ELR (cell line): ENCODE measurements at regions not wholly inside any gene's neighbourhood (a gene's known extent, or its start where the extent isn't known, plus 50 kb on each side); places are given as distances from the start of the nearest gene placed in this dataset.
"Not testable (repeated sequence)": the region's sequence is repeated elsewhere in the genome, so short reads cannot be mapped to it uniquely, and the experiment has no call there.

ENCODE experiments used
- DNase-seq: peaks from one replicate; pipeline ENCODE4 v3.0.0-alpha.2; 2015; ENCODE audit warnings: low read depth

- not testable (repeated sequence) for DNase-seq
These were observed 115.6 kb upstream of the MBNL1 start for GRCh38 chr3:152153115-152153514.

GRCh38 chr3:152155246-152156020 is 113.3 kb upstream of the MBNL1 start:
- DNase-seq, result no peak

DNA sequence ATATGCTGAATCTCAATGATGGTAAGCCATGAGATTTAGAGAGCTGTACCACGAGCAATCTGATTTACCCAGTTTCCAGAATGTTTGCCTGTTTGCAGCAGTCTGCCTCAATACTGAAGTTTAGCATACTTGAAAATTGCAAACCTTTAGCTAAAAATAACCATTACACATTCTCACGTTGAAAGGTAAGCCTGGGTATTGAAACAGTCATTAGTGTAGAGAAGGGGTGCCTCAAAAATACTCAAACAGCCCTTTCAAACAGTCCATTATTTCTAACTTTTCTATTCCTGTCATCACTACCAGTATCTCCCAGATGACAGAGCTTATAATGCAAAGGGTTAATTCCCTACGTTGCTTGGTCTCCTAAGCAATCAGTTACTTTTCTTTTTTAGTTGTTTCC is 111.8 kb upstream of the MBNL1 start:
- no peak for DNase-seq

DNA sequence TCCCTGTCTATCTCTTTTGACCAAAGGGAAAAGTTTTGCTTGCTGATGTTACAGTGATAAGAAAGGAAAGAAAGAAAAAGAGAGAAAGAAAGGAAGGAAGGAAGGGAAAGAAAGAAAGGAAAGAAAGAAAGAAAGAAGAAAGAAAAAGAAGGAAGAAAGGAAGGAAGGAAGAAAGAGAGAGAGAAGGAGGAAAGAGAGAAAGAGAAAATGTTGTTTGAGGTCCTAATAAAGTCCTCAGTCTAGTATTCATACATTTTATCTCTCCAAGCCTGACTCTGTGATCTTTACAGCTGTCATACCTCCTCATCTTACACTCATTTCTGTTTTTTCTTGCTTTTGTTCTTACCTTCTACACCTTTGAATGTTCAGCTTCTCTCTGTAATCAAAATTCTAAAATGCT is 111.4 kb upstream of the MBNL1 start:
- DNase-seq, result no peak

GRCh38 chr3:152159328-152159727 is 109.4 kb upstream of the MBNL1 start:
- peak; percentile 88 for DNase-seq

DNA sequence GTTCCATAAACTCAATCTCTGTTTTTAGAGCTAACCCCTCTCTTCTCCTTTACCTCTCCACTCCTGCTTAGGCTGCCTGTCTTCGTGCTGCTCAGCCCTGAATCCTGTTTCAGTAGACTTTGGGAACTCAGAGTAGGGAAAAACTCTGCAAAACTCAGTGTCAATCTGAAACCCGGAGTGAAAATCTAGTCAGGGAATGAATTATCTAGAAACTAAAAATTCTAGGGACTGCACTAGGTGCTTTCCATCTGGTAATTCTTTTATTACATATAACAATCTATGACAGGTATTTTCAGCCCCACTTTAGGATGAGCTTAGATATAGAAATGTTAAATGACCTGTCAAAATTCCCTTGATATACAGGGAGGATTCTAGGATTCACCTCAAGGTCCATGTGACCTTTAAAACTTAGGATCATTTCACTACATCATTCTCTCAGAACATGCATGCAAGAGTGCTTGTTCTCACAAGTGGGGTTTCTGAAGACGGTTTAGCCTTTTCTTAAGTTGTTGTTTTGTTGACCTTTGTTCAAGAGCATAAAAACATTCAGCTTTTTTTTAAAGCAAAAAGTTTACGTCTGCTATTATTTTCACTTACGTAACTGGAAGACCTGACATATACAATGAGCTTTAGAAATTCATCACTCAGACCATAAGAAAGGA is 108.2 kb upstream of the MBNL1 start:
- DNase-seq, result no peak

DNA sequence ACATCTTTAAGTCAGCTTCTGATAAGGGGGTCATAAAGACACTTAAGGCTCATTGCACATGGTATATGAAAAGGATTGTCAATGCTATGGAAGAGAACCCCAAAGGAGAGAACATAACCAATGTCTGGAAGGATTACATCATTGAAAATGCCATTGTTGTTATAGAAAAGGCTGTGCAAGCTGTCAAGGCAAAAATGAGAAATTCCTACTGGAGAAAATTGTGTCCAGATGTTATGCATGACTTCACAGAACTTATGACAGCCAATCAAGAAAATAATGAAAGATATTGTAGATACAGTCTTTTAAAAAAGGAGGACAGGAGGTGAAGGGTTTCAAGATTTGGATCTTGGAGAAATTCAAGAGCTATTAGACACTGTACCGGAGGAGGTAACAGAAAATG is 96.3 kb upstream of the MBNL1 start:
- no peak for DNase-seq

DNA sequence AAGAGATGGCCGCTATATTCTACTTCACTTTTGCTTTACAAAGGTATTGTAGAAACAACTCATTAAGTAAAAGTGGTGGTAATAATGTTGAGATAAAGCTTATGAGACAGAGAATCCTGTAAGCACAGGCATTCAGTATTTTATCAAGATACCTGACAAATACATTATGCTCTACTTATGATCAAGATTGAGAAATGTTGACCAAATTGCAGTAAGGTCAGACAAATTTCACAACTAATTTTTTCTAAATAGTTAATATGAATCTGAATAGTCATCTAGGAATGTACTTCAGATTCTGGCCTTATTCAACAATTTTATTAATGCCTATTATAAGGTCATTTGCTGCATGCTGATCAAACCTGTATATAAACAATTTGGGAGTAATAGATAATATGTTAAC is 95.1 kb upstream of the MBNL1 start:
- DNase-seq, result no peak

GRCh38 chr3:152174876-152175527 is 93.7 kb upstream of the MBNL1 start:
- peak; percentile 60 for DNase-seq

DNA sequence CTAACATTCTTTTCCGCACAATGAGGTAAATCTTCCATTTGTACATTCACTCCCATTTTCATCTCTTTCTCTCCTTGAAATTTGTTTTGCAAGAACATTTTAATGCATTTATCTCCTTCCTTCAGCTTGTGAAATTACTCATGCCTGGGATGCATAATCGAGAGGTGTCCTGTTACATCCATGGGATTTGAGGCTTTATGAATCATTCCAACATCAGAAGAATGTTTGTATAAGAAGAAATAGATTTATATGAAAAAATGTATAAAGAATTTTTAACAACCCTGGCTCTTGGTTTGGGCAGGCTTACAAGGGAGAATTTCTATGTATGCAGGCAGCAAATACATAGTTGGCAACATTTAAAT is 93.2 kb upstream of the MBNL1 start:
- DNase-seq, result peak; percentile 93

DNA sequence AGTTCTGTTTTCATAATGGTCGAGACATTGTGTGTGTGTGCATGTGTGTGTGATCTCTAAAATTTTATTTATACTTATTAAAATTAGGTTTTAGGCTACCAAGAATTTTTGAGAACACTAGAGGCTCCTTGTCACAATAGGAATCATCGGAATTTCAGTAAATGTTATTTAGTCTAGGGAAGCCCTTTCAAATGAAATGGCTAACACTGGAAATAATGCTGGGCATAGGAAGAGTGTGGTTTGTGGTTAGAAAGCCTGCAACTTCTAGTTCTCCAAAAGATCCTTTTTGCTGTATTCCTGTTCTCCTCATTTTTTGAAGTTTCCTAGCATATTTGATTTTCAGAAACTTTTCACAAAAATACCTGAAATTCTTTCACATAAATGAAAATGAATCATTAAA is 92.5 kb upstream of the MBNL1 start:
- DNase-seq, result peak; percentile 52

DNA sequence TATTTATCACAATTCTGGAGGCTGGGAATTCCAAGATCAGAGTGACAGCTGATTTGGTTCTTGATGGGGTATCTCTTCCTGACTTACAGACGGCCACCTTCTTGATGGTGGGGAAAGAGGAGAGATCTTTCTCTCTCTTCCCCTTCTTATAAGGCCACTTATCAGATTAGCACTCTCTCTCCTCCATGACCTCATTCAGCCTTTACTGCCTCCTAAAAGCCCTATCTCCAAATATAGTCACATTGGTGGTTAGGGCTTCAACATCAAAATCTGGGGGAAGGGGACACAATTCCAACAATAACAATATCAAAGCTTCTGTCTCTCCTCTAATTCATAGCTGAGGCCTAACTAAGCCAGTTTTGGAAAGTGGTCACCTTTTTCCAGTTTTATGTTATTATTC is 91.7 kb upstream of the MBNL1 start:
- DNase-seq, result no peak

DNA sequence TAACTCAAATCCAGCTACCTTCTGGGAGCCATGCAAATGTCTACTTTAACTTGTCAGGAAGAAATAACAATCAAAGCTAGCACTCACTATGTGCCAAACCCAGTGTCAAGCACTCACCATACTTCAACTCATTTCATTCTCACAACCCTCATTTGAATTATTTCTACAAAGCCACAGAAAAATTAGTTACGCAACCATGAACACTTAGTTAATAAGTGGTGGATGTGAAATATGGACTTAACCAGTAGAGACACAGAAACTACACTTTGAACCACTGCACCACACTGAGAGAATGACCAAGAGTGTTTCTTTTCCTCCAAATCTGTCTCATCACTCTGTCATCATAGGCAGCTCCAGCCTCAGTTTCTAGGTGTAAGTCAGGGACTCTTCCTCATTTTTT is 91.0 kb upstream of the MBNL1 start:
- no peak for DNase-seq

DNA sequence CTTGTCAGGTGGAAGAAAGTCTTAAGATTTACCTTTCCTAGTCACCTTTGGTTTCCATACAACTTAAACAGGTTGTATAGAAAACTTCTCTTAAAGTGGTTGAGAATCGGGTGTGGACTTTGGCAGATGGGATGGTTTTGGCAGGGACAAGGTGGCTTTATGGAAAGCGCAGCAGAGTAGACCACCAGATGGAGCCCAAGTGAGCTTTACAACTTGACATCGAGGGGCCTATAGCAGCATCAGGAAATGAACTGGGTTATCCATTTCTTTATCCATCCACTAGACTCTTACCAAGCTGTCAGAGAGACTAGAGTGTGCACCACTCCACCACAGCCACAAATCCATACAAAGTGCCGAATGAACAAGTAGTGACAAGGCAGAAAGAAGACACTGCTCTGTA is 85.3 kb upstream of the MBNL1 start:
- DNase-seq, result peak; percentile 61

GRCh38 chr3:152184971-152185686 is 83.6 kb upstream of the MBNL1 start:
- no peak for DNase-seq

DNA sequence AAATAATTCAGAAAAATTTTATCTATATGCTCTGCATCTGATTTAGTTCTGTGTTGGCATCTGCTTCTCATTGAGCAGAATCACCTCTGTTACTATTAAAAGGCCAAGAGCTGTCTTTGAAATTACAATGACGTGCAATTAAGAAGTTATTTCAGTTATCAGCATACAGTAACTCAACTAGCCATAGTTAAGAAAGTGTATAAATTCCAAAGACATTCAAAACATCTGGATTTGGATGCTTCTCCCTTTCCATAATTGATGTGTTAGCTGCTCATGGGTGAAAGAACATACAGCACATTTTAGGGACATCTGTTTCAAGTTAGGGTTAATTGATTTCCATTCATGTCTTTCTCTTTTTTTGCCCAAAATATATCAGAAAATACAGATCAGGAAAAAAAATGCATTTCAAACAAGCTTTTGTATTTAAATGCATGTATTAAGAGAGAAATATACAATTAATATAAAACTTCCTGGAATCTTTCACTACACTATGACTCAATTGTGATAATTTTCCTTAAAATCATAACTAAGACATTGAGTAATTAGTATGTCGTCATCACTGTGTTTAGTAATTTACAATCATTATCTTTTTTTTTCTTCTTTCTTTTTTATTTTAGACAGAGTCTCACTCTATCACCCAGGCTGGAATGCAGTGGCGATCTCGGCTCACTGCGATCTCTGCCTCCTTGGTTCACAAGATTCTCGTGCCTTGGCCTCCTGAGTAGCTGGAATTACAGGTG is 82.7 kb upstream of the MBNL1 start:
- no peak for DNase-seq

GRCh38 chr3:152190636-152191183 is 78.0 kb upstream of the MBNL1 start:
- no peak for DNase-seq

DNA sequence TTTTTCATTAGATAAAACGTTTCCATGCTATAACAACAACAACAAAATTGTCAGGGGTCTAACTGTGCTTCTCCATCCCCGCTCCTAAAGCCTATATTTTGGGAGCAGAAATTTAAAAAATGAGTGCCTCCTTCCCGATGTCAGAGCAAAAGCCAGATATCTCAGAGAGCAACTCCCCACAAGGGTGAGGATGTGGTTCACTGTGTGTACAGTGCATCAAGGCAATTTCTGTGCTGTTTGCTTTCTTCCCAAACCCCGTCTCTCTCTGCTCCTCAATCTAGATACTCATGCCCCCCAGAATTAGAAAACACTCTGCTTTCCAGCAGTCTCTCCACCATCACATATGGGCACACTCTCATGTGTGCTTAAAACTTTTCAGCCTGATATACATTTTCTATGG is 76.7 kb upstream of the MBNL1 start:
- no peak for DNase-seq

- DNase-seq, result no peak
These were observed 75.6 kb upstream of the MBNL1 start for GRCh38 chr3:152192936-152193672.

GRCh38 chr3:152193673-152194267 is 75.0 kb upstream of the MBNL1 start:
- DNase-seq, result no peak

GRCh38 chr3:152195206-152195605 is 73.5 kb upstream of the MBNL1 start:
- no peak for DNase-seq
